Prostate gland (tissue), 2 donors: ENCODE measurements at regions not wholly inside any gene's neighbourhood (a gene's known extent, or its start where the extent isn't known, plus 50 kb on each side); places are given as distances from the start of the nearest gene placed in this dataset.

ENCODE experiments used
- CTCF ChIP-seq, 4 experiments: fragments of 200-600 bp in 2 of 4; fragments of 450-650 bp in 2 of 4; sonication (generic) in 2 of 4; IDR thresholded peaks; 1 replicate in 3 of 4; 2 replicates in 1 of 4; pipeline ENCODE4 v1.5.1; 2016 to 2019; ENCODE audit warnings: antibody characterized with exemption in 4 of 4, mild to moderate bottlenecking in 2 of 4, moderate library complexity in 2 of 4
- POLR2A ChIP-seq: fragments of 450-650 bp; IDR thresholded peaks from one replicate; pipeline ENCODE4 v1.6.1; 2016; ENCODE audit warnings: antibody characterized with exemption, mild to moderate bottlenecking
- POLR2AphosphoS5 ChIP-seq: sonication (generic); formaldehyde crosslinking; IDR thresholded peaks from one replicate; pipeline ENCODE4 v1.6.1; 2017; ENCODE audit warnings: antibody characterized with exemption

GRCh38 chr1:38589036-38589435 is 270.5 kb downstream of the RRAGC start:
- TF ChIP-seq POLR2A: no peak
- TF ChIP-seq CTCF (IDR thresholded peaks at IDR 0.05): no peak
- no peak for TF ChIP-seq POLR2AphosphoS5
